ENCODE measurements at regions not wholly inside any gene's neighbourhood (a gene's known extent, or its start where the extent isn't known, plus 50 kb on each side); places are given as distances from the start of the nearest gene placed in this dataset.

DNA sequence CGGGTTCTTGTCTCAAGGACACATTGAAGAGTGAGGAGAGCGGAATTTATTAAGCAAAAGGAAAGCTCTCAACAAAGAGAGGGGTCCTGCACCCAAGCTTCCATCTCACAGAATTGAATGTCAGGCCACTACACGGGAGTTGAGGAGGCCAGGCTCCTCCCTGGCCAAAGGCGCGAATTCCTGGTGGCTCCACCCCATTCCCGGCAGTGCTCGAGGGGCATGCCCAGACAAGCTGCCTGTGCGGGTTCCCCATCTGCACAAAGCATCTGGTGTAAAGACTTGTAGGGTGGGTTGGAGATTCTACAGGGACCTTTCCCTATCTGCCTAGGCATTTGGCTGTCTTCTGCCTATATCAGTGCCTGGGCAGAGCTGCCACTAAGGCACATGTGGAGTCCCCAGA, 648.5 kb upstream of the PKN2 start:
- no peak for TF ChIP-seq POLR2AphosphoS5 (IDR thresholded peaks at IDR 0.05)
- no peak for TF ChIP-seq POLR2A (IDR thresholded peaks at IDR 0.05)
- TF ChIP-seq, protein P1, sequence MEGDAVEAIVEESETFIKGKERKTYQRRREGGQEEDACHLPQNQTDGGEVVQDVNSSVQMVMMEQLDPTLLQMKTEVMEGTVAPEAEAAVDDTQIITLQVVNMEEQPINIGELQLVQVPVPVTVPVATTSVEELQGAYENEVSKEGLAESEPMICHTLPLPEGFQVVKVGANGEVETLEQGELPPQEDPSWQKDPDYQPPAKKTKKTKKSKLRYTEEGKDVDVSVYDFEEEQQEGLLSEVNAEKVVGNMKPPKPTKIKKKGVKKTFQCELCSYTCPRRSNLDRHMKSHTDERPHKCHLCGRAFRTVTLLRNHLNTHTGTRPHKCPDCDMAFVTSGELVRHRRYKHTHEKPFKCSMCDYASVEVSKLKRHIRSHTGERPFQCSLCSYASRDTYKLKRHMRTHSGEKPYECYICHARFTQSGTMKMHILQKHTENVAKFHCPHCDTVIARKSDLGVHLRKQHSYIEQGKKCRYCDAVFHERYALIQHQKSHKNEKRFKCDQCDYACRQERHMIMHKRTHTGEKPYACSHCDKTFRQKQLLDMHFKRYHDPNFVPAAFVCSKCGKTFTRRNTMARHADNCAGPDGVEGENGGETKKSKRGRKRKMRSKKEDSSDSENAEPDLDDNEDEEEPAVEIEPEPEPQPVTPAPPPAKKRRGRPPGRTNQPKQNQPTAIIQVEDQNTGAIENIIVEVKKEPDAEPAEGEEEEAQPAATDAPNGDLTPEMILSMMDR (IDR thresholded peaks at IDR 0.05), result no peak
